ENCODE measurements at regions not wholly inside any gene's neighbourhood (a gene's known extent, or its start where the extent isn't known, plus 50 kb on each side); places are given as distances from the start of the nearest gene placed in this dataset.

DNA sequence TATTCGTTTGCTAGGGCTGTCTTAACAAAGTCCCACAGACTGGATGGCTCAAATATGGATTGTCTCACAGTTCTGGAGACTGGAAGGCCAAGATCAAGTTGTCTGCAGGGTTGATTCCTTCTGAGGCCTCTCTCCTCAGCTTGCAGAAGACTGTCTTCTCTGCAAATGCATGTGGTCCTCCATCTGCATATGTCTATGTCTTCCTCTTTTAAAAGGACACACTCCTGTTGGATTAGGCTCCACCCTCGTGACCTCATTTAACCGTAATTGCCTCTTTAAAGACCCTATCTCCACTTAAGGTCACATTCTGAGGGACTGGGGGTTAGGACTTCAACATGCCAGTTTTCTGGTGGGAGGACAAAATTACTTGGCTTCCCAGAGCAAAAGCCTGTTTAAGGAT is 123.3 kb downstream of the SLC38A6 start:
- ChIA-PET CTCF (ENCODE audit: partially characterized antibody) (interaction anchor here (1.7 kb wide), 1 partner anchor 41 kb away, joined by 3 read pairs; no protein-coding TSS in a partner anchor), POLR2A (ENCODE audit: partially characterized antibody) (no interaction called here)
- 75% methylated on average over 3 of the region's 3 CpGs; no CpG with 5 or more reads in 1 of the 2 experiments for WGBS, 2 experiments (ENCODE audit: extremely low coverage in 1 of 2, insufficient coverage in 1 of 2, insufficient read length in 1 of 2, insufficient replicate concordance in 2 of 2, low coverage in 1 of 2, low lambda C conversion rate in 2 of 2, missing lambda C conversion rate in 1 of 2)
- peaks cover 0 to 3% of the 10 kb centered on the region in 2 experiments; a peak in 2 of 4 replicates for H3K9me3 ChIP-seq (ENCODE audit: insufficient read depth in 2 of 2, low read depth in 1 of 2, low read length in 1 of 2)
- H3K27me3 ChIP-seq (replicated peaks in 1 of 4; ENCODE audit: control insufficient read depth in 3 of 4, extremely low read depth in 1 of 4, insufficient read depth in 3 of 4, low read length in 3 of 4): no peaks in the 10 kb centered on the region
- peak overlapping the region; percentile 70; the same call in 1 of the 2 replicates for H2AK5ac ChIP-seq (ENCODE audit: low read depth, low read length)
- H4K5ac ChIP-seq (ENCODE audit: insufficient read length, low read depth, low read length): no peak overlapping the region
- no peak overlapping the region for H3K4me2 ChIP-seq (ENCODE audit: insufficient read depth in 1 of 2, low read depth in 2 of 2, low read length in 2 of 2)
- H2BK5ac ChIP-seq (ENCODE audit: low read depth, low read length): peak overlapping the region; percentile 98; the same call in 1 of the 2 replicates
- H3K4me3 ChIP-seq (ENCODE audit: extremely low read depth in 1 of 4, insufficient read depth in 2 of 4, low read depth in 3 of 4, low read length in 4 of 4): no peak overlapping the region
- peak overlapping the region; percentile 28; the same call in 1 of the 2 replicates for H2AFZ ChIP-seq (ENCODE audit: low read length)
- H2BK20ac ChIP-seq (ENCODE audit: low read length): peak overlapping the region; percentile 97
- no peaks in the 10 kb centered on the region for H4K20me1 ChIP-seq (replicated peaks in 1 of 2; ENCODE audit: control insufficient read depth in 1 of 2, insufficient read depth in 2 of 2, low read length in 2 of 2)
- H3K18ac ChIP-seq (ENCODE audit: extremely low read depth, low read length): peak overlapping the region; percentile 39
- H3K14ac ChIP-seq (ENCODE audit: insufficient read length): no peak overlapping the region
- no peaks in the 10 kb centered on the region for H3K23me2 ChIP-seq (ENCODE audit: low read depth, low read length)
- H3K4ac ChIP-seq (replicated peaks; ENCODE audit: insufficient read length, low read depth, low read length): no peak overlapping the region
- no peaks in the 10 kb centered on the region for H3K36me3 ChIP-seq (ENCODE audit: control insufficient read depth in 2 of 4, insufficient read depth in 4 of 4, low read length in 3 of 4)
- H2BK12ac ChIP-seq (ENCODE audit: low read depth, low read length): peak overlapping the region; percentile 96
- H3K79me1 ChIP-seq (ENCODE audit: low read depth, low read length): no peaks in the 10 kb centered on the region
- peak in 1 of 2 experiments; percentile 33 for DNase-seq (ENCODE audit: low read depth in 1 of 2, low spot score in 2 of 2)
- peak overlapping the region; percentile 5 for H4K91ac ChIP-seq (replicated peaks; ENCODE audit: insufficient read length, low read length)
- H3K23ac ChIP-seq (ENCODE audit: insufficient read length): no peak overlapping the region
- H3K56ac ChIP-seq (replicated peaks; ENCODE audit: insufficient read length, low read depth, low read length): no peak overlapping the region
- H3K4me1 ChIP-seq (replicated peaks in 1 of 4; ENCODE audit: control insufficient read depth in 3 of 4, insufficient read depth in 4 of 4, low read length in 3 of 4): peaks cover 15 to 37% (median 32%) of the 10 kb centered on the region in 4 experiments
- H3K27ac ChIP-seq (ENCODE audit: low read depth, low read length): no peak overlapping the region
- H4K8ac ChIP-seq (ENCODE audit: extremely low read depth, insufficient read depth, low read length): no peak overlapping the region
- no peaks in the 10 kb centered on the region for H3K79me2 ChIP-seq (ENCODE audit: control insufficient read depth in 1 of 2, insufficient read depth in 2 of 2, low read length in 2 of 2)
- H3K9ac ChIP-seq (replicated peaks in 1 of 4; ENCODE audit: extremely low read depth in 1 of 4, low read depth in 3 of 4, low read length in 3 of 4): no peak overlapping the region
- FAIRE-seq: no peak
- H2BK15ac ChIP-seq (ENCODE audit: low read length): peak overlapping the region; percentile 67; the same call in 1 of the 2 replicates
- peak overlapping the region; percentile 0 for H2BK120ac ChIP-seq (replicated peaks; ENCODE audit: low read depth, low read length)
- TF ChIP-seq BCL11A (IDR thresholded peaks at IDR 0.05; ENCODE audit: low read depth in 2 of 2, low read length in 2 of 2) (no peak), JUN (IDR thresholded peaks at IDR 0.05; ENCODE audit: low read depth, low read length) (no peak), GTF2F1 (IDR thresholded peaks at IDR 0.05; ENCODE audit: borderline replicate concordance, low read depth, low read length) (no peak), MAX (IDR thresholded peaks at IDR 0.05) (no peak), TAF1 (IDR thresholded peaks at IDR 0.05; ENCODE audit: low read depth, low read length) (no peak), CBX8 (IDR thresholded peaks at IDR 0.05; ENCODE audit: borderline replicate concordance, low read depth, low read length) (no peak), CTBP2 (IDR thresholded peaks at IDR 0.05; ENCODE audit: borderline replicate concordance, insufficient read depth, insufficient read length, low read length) (no peak), BRCA1 (IDR thresholded peaks at IDR 0.05; ENCODE audit: low read depth, low read length) (no peak), EZH2 (IDR thresholded peaks at IDR 0.05; ENCODE audit: low read depth, low read length, severe bottlenecking) (no peak), RNF2 (IDR thresholded peaks at IDR 0.05; ENCODE audit: borderline replicate concordance, low read depth, low read length, missing control alignments, poor library complexity, severe bottlenecking) (no peak)
- TF ChIP-seq, protein P1, sequence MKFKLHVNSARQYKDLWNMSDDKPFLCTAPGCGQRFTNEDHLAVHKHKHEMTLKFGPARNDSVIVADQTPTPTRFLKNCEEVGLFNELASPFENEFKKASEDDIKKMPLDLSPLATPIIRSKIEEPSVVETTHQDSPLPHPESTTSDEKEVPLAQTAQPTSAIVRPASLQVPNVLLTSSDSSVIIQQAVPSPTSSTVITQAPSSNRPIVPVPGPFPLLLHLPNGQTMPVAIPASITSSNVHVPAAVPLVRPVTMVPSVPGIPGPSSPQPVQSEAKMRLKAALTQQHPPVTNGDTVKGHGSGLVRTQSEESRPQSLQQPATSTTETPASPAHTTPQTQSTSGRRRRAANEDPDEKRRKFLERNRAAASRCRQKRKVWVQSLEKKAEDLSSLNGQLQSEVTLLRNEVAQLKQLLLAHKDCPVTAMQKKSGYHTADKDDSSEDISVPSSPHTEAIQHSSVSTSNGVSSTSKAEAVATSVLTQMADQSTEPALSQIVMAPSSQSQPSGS (IDR thresholded peaks at IDR 0.05; ENCODE audit: low read length): no peak
